ENCODE measurements at regions not wholly inside any gene's neighbourhood (a gene's known extent, or its start where the extent isn't known, plus 50 kb on each side); places are given as distances from the start of the nearest gene placed in this dataset.

- no peak for DNase-seq (ENCODE audit: low read depth in 2 of 2)
These were observed 550.2 kb upstream of the SETBP1 start for GRCh38 chr18:44130376-44130942.

DNA sequence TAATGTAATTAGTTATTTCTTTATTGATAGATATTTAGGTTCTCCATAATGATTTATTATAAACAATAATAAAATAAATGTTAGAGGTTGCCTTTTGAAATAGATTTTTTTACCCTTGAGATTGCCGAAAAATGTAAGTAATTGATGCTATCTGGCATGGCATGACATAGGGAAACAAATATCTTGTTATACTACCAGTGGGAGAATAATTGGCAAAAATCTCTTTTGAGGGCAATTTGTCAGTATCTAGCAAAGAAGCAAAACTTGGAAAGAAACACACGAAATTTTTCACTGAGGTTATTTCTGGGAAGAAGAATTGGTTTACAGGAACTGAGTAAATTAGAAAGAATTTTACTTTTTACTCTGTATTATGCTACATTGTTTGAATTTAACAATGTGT lies 547.2 kb upstream of the SETBP1 start:
- DNase-seq (ENCODE audit: low read depth in 2 of 2) = no peak

DNA sequence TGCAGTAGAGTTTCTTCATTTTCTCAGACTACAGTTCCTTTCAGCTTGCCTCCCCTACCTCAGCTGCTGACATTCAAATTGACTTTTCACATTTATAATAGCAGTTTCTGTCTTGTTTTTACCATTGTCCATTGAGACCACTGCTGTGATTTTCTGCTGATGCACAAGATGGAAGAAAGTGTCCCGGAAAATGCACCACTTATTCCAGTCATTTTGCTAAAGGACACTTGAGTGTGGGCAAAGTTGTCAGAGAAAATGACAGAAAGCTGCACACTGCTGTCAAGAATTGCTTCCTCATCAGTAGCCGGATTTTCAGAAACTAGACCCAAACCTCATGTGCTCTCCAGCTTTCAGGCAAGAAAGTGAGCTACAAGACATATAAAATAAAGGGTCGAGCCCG lies 546.2 kb upstream of the SETBP1 start:
- no peak for DNase-seq (ENCODE audit: low read depth in 2 of 2)

GRCh38 chr18:44135741-44136140 lies 544.9 kb upstream of the SETBP1 start:
- no peak for DNase-seq (ENCODE audit: low read depth in 2 of 2)

- DNase-seq (ENCODE audit: low read depth in 2 of 2) = no peak
These were observed 544.4 kb upstream of the SETBP1 start for GRCh38 chr18:44136326-44136725.

GRCh38 chr18:44143072-44143471 lies 537.6 kb upstream of the SETBP1 start:
- DNase-seq (ENCODE audit: low read depth in 2 of 2) = no peak

DNA sequence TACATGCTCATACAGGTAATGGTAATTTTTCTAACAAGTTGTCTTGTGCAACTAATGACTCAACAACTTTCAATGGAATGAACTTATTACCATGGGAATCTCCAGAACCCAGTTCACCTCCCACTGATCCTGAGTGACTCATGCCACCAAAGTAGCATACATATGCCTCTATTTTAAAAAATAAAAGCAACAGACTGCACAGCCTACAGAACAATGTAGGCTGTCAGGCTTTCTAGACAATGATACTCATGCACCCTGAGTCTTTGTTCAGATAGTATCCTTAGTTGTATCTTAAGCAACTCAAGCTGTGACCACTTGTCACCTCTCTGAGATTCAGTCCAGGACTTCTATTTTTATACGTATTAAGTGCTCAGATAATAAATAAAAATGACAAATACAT lies 531.0 kb upstream of the SETBP1 start:
- DNase-seq (ENCODE audit: low read depth in 2 of 2) = no peak

- DNase-seq (ENCODE audit: low read depth in 2 of 2) = no peak
These were observed 526.7 kb upstream of the SETBP1 start for GRCh38 chr18:44153981-44154380.

DNA sequence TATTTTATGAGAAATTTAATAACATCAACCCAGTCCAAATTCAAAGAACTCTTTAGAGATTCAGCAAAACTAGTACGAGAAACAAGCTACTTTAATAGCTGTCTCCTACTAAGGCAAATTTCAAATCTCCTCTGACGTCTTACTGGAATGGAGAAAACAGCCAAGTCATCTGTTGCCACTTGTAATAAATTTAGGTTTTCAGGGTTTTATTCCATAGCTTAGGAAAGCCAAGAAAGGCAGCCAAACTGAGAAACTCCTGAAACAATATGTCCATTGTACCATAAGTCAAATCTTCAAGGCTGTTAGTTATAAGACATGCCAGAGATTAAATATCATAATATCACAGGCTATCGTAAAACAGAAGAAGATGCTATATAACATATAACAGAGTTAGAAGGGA lies 524.6 kb upstream of the SETBP1 start:
- no peak for DNase-seq (ENCODE audit: low read depth in 2 of 2)

GRCh38 chr18:44156776-44157335 lies 523.8 kb upstream of the SETBP1 start:
- no peak for DNase-seq (ENCODE audit: low read depth in 2 of 2)

DNA sequence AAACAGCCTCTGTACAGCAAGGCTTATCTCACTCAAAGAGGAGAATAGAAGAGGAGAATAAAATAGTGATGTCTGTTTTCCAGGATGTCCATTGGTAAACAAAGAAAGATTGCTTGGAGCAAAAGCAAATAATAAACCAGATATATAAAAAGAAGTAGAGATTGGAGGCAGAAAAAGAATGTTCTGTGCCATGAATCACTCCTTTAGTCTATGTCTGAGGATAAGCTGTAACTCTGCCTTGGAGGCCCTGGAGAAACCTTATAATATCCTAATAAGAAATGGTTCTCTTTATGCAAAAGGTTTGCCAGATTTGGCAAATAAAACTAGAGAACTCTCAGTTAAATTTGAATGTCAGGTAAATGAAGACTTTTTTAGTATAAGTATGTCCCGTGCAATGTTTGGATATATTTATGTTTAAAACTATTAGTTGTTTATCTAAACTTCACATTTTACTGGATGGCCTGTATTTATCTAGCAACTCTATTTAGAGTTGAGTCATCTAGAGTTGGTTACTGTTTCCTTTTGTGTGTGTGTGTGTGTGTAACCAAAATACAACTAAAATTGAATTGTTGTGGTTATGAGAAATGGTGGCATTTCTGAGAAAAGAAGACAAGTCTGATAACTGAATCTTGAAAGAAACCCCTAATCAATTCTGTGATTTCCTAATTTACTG lies 510.3 kb upstream of the SETBP1 start:
- DNase-seq (ENCODE audit: low read depth in 2 of 2) = no peak

GRCh38 chr18:44171301-44171700 lies 509.4 kb upstream of the SETBP1 start:
- no peak for DNase-seq (ENCODE audit: low read depth in 2 of 2)

DNA sequence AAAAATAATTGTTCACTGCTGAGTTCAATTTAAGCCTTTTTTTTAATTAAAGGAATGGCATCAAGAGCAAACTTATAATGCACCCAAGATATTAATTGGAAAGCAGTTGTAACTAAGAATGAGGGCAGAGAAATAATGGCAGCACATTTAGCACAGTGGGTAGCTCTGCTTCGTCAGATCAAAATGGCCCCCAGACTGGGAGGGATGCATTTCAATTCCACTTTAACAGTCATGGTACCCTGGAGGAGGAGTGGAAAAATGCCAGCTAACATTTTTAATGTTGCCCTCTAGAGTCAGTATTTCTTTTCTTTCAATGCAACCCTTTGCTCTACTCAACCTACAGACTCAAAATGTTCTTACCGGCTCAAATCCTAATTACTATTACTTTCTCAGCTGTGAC lies 504.8 kb upstream of the SETBP1 start:
- DNase-seq (ENCODE audit: low read depth in 2 of 2) = no peak

GRCh38 chr18:44178476-44178875 lies 502.2 kb upstream of the SETBP1 start:
- DNase-seq (ENCODE audit: low read depth in 2 of 2) = no peak

- DNase-seq (ENCODE audit: low read depth in 2 of 2) = no peak
These were observed 501.0 kb upstream of the SETBP1 start for GRCh38 chr18:44179693-44180092.

DNA sequence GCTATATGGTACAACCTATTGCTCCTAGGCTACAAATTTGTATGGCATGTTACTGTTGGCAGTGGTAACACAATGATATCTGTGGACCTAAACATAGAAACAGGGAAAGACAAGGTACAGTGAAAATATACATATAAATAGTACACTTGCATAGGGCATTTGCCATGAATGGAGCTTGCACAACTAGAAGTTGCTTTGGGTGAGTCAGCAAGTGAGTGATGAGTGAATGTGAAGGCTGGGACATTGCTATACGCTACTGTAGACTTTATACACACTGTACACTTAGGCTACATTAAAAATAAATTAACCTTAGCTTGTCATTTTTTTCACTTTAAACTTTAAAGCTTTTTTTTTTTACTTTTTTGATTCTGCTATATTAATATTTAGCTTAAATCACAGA lies 500.0 kb upstream of the SETBP1 start:
- DNase-seq (ENCODE audit: low read depth in 2 of 2) = no peak

- no peak for DNase-seq (ENCODE audit: low read depth in 2 of 2)
These were observed 498.5 kb upstream of the SETBP1 start for GRCh38 chr18:44181951-44182747.

DNA sequence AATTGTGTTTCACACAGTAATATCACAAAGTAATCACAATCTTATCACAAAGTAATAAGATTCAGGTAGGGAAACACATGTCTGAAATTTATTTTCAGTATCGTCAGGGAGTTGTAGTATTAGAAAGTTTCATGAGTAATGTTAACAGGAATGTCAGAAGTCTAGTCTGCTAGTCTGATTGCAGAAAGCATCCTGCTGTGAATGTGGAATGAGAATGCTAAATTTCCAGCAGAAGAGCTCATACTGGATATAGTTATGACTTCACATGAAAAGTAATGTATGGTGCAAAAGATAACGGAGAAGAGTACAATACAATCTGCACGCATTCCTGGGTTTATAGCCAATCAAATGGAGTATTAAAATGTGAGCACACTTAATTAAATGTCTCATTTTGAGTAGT lies 494.7 kb upstream of the SETBP1 start:
- no peak for DNase-seq (ENCODE audit: low read depth in 2 of 2)

GRCh38 chr18:44187090-44187489 lies 493.6 kb upstream of the SETBP1 start:
- DNase-seq (ENCODE audit: low read depth in 2 of 2) = no peak

DNA sequence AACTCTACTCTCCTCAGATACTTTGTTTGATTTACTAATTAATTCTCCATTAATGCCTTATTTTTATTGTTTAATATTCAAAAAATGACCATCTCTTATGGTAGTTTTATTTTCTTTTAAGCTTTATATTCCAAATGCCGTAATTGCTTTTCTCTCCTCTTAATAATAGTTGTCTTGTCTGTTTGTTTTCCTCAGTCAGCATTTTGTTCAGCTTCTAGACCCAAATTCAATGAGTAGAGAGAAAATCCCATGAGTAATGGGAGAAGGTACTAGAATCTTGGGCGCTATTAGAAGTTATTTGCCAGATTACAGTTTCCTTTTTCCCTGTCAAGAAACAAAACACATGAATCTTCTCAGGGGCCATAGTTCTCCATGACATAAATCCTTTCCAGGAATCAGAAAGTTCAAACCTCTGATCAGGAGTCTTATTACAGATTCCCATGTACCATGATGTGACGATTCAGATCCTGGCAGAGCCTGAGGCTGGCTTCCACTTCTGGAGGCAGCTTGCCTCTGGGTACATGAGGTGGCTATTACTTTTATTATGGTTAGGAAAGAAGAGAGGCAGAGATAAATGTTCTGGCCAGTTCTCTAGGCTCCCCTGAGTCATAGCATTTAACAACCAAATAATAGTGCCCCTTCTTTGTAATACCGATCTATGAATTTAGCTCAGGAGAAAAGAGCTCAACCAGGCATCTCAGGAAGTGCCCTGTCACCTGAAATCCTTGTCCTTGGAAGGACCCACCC lies 485.1 kb upstream of the SETBP1 start:
- no peak for DNase-seq (ENCODE audit: low read depth in 2 of 2)

- DNase-seq (ENCODE audit: low read depth in 2 of 2) = no peak
These were observed 482.7 kb upstream of the SETBP1 start for GRCh38 chr18:44197832-44198611.
